ENCODE measurements at regions not wholly inside any gene's neighbourhood (a gene's known extent, or its start where the extent isn't known, plus 50 kb on each side); places are given as distances from the start of the nearest gene placed in this dataset.
A peak's percentile ranks its signal among the peaks of the same experiment; 100 is the strongest.
"Not testable (repeated sequence)": the region's sequence is repeated elsewhere in the genome, so short reads cannot be mapped to it uniquely, and the experiment has no call there.

DNA sequence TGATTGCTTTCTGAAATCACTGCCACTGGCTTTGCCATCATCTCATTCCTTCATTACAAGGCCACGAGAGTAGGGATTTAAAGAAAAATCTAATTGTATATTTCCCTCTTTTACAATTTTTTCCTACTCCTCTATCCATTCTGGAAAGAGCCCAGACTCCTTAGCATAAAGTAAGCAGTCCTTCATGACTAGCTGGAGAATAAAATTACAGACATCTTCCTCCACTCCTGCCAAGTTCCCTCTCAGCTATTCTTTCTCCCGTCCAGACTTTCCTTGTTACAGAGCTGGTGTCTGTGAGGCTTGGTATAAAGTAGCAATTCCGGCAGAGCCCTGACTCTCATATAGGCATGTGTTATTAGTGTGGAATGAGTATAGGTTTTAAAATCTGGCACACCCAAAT lies 806.8 kb downstream of the PLCL1 start:
- peak in 1 of 2 donors; percentile 12 for DNase-seq
- no peak overlapping the region for H3K27ac ChIP-seq
- no peaks in the 10 kb centered on the region for H3K36me3 ChIP-seq
- no peaks in the 10 kb centered on the region for H3K4me1 ChIP-seq
- TF ChIP-seq POLR2AphosphoS5 (IDR thresholded peaks at IDR 0.05) (no peak), POLR2A (IDR thresholded peaks at IDR 0.05) (no peak), EP300 (IDR thresholded peaks at IDR 0.05) (no peak), CTCF (IDR thresholded peaks at IDR 0.05) (no peak)
- no peaks in the 10 kb centered on the region for H3K9me3 ChIP-seq
- 58 to 74% (median 69%) methylated on average over 3 of the region's 3 CpGs for WGBS, 5 donors
- no peak overlapping the region for H3K4me3 ChIP-seq
- intact Hi-C loops (cut with DNase I; ENCODE audit: low total_unique reads): no loop called here
- no peaks in the 10 kb centered on the region for H3K27me3 ChIP-seq

GRCh38 chr2:198604599-198604998 lies 800.2 kb downstream of the PLCL1 start:
- intact Hi-C loops (cut with DNase I; ENCODE audit: low total_unique reads): no loop called here
- Histone ChIP-seq H3K4me3 (no peak overlapping the region), H3K27ac (no peak overlapping the region), H3K27me3 (no peaks in the 10 kb centered on the region), H3K36me3 (no peaks in the 10 kb centered on the region), H3K9me3 (no peaks in the 10 kb centered on the region), H3K4me1 (no peaks in the 10 kb centered on the region)
- 86 to 100% (median 93%) methylated on average over 1 of the region's 1 CpG for WGBS, 5 donors
- TF ChIP-seq CTCF (IDR thresholded peaks at IDR 0.05) (no peak), POLR2A (IDR thresholded peaks at IDR 0.05) (no peak), EP300 (IDR thresholded peaks at IDR 0.05) (no peak)
- DNase-seq: no peak

DNA sequence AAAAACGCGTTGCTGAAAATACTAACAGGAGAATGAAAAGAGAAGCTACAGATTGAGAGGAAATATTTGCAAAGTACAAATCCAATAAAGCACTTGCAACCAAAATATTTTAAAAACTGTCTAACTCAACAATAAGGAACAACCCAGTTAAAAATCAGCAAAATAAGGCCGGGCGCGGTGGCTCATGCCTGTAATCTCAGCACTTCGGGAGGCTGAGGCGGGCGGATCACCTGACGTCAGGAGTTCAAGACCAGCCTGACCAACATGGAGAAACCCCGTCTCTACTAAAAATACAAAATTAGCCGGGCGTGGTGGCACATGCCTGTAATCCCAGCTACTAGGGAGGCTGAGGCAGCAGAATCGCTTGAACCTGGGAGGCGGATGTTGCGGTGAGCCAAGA lies 798.6 kb downstream of the PLCL1 start:
- intact Hi-C loops (cut with DNase I; ENCODE audit: low total_unique reads); H3K36me3 ChIP-seq; H3K9me3 ChIP-seq; H3K27me3 ChIP-seq; DNase-seq; H3K4me3 ChIP-seq; H3K27ac ChIP-seq; H3K4me1 ChIP-seq: not testable (repeated sequence)
- WGBS, 5 donors: 90 to 96% (median 95%) methylated on average over 15 of the region's 15 CpGs

DNA sequence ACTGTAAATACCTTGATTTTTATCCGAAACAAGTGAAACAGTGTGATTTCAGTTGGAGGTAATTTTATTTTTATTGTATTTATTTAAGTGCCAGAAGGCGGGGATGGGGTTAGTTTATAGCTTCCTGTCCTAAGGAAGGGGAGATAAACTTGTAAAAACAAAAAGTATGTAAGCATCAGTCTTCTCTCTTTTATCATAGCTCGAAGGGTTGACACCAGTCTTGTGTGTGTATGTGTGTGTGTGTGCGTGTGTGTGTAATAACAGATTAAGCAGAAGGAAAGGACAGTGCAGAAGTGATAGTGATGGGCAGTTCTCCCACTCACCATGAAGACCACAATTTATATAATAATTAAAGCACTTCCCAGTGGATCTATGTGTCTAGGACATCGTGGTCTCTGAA lies 793.3 kb downstream of the PLCL1 start:
- no peak for DNase-seq
- no peak overlapping the region for H3K4me3 ChIP-seq
- H3K36me3 ChIP-seq: no peaks in the 10 kb centered on the region
- no peak overlapping the region for H3K27ac ChIP-seq
- 45 to 60% (median 47%) methylated on average over 5 of the region's 5 CpGs for WGBS, 5 donors
- H3K9me3 ChIP-seq: no peaks in the 10 kb centered on the region
- no peaks in the 10 kb centered on the region for H3K27me3 ChIP-seq
- TF ChIP-seq EP300 (IDR thresholded peaks at IDR 0.05) (no peak), POLR2AphosphoS5 (IDR thresholded peaks at IDR 0.05) (no peak), CTCF (IDR thresholded peaks at IDR 0.05) (no peak), POLR2A (IDR thresholded peaks at IDR 0.05) (no peak)
- intact Hi-C loops (cut with DNase I; ENCODE audit: low total_unique reads): no loop called here
- no peaks in the 10 kb centered on the region for H3K4me1 ChIP-seq

- H3K27ac ChIP-seq: no peak overlapping the region
- H3K4me3 ChIP-seq: no peak overlapping the region
- no peaks in the 10 kb centered on the region for H3K9me3 ChIP-seq
- no peak for DNase-seq
- intact Hi-C loops (cut with DNase I; ENCODE audit: low total_unique reads): no loop called here
- TF ChIP-seq POLR2A (IDR thresholded peaks at IDR 0.05) (no peak), EP300 (IDR thresholded peaks at IDR 0.05) (no peak), CTCF (IDR thresholded peaks at IDR 0.05) (no peak), POLR2AphosphoS5 (IDR thresholded peaks at IDR 0.05) (no peak)
- H3K36me3 ChIP-seq: no peaks in the 10 kb centered on the region
- no peaks in the 10 kb centered on the region for H3K4me1 ChIP-seq
- no peaks in the 10 kb centered on the region for H3K27me3 ChIP-seq
Measured at GRCh38 chr2:198596985-198597384, 792.6 kb downstream of the PLCL1 start.

All from stomach (tissue), 8 donors.